ENCODE measurements at regions not wholly inside any gene's neighbourhood (a gene's known extent, or its start where the extent isn't known, plus 50 kb on each side); places are given as distances from the start of the nearest gene placed in this dataset.

DNA sequence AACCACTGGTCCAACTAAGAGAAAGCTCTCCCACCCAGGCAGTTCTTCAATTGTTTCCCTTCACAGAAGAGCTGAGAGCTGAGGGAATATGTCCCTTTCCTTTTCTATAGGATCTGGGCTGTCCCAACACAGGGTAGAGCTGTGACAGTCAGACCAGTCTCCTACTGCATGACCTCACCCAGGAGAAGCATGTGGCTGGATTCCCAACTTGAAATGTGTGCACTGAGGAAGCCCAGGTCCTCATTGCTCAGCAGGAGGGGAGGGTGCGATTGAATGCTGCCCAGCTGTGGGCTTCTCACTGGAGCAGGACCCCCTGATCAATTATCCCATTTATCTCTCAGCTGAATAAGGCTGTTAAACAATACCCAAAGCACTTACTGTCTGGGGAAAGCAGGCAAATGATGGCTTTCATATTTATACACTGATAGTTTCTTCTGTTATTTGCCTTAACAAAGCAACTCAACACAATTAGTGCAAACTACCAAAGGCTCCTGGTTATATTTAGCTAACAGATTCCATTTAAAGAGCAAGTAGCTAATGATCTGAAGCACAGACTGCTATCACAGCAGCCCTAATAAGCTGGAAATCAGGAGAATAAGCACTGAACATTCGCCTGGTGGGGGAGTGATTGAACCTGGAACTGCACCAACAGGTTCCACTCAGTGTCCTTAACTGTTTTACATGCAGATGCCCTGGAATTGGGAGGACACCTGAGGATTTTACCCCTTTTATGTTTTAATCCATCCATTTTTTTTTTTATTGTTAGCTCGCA, 508.8 kb downstream of the CCSER2 start:
- Mint-ChIP-seq H3K9me3 (no peaks in the 10 kb centered on the region), H3K27me3 (peaks cover 0 to 7% (median 5%) of the 10 kb centered on the region in 3 donors), H3K4me3 (no peak overlapping the region), H3K27ac (no peak overlapping the region), H3K4me1 (no peaks in the 10 kb centered on the region), H3K36me3 (no peaks in the 10 kb centered on the region)
- ATAC-seq (ENCODE audit: low read depth in 2 of 2) (no peak), DNase-seq (no peak)

DNA sequence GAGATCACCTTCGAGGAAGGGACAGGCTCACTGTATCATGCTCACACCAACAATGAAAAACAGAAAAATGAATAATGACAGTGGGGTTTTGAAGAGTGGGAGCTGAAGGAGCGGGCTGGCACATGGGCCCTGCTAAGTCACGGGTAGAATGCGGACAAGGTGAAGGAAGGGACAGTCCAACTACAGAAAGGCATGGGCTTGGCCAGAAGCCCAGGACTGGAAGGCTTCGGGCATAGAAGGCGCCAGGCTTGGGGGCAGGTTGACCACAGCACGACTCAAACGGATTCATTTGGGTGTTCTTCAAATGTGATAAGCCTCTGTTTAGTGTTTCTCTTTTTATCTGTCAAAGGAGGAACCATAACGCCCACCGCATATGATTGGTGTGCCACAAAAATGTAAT, 509.5 kb downstream of the CCSER2 start:
- no peak overlapping the region for H3K27ac Mint-ChIP-seq
- H3K4me3 Mint-ChIP-seq: no peak overlapping the region
- ATAC-seq (ENCODE audit: low read depth in 2 of 2) (no peak), DNase-seq (no peak)
- H3K9me3 Mint-ChIP-seq: no peaks in the 10 kb centered on the region
- no peaks in the 10 kb centered on the region for H3K36me3 Mint-ChIP-seq
- H3K27me3 Mint-ChIP-seq: peaks cover 0 to 7% (median 5%) of the 10 kb centered on the region in 3 donors
- no peaks in the 10 kb centered on the region for H3K4me1 Mint-ChIP-seq

DNA sequence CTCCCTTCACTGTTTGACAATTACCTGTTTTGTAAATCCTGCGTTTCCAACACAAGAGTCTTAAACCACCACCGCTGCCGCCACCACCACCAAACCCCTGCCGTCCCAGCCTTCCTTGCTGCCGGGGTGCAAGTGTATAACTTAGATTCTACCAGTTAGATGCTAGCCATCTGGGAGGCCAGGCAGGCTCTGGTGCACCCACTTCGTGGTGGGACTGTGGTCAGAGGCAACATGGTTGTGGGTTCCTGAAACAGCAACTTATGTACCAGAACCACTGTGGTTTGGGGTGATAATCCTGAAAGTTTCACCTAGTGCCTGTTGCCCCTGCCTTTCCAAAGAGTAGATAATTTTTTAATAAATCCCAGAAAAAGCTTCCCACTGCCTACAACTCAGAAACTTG, 510.5 kb downstream of the CCSER2 start:
- Mint-ChIP-seq H3K4me3 (no peak overlapping the region), H3K4me1 (no peaks in the 10 kb centered on the region), H3K27ac (no peak overlapping the region), H3K36me3 (no peaks in the 10 kb centered on the region), H3K9me3 (peaks cover 0 to 5% (median 0%) of the 10 kb centered on the region in 7 donors), H3K27me3 (peaks cover 0 to 15% (median 5%) of the 10 kb centered on the region in 3 donors)
- DNase-seq: no peak
- no peak for ATAC-seq (ENCODE audit: low read depth in 2 of 2)

DNA sequence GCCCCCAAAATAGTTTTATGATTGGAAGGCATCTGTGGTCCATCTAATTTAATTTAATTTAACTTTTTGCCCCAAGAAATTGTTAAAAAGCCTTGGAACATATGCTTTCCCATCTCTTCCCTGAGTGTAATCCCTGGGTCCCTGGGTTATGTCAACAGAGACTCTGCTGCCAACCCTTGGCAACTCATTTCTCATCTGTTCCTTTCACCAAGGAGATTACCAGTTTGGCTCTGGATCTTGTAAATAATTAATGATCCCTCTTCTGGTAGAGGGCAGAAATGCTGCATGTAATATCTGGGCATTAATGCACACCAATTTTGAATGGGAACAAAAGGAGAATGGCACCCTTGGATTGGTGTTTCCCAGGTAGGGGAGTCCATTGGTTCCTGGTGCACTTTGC, 514.2 kb downstream of the CCSER2 start:
- H3K27me3 Mint-ChIP-seq: peaks cover 0 to 8% (median 0%) of the 10 kb centered on the region in 3 donors
- DNase-seq: no peak
- no peak for ATAC-seq (ENCODE audit: low read depth in 2 of 2)
- no peak overlapping the region for H3K27ac Mint-ChIP-seq
- no peaks in the 10 kb centered on the region for H3K36me3 Mint-ChIP-seq
- no peaks in the 10 kb centered on the region for H3K4me1 Mint-ChIP-seq
- H3K9me3 Mint-ChIP-seq: peaks cover 0 to 5% (median 0%) of the 10 kb centered on the region in 7 donors
- no peak overlapping the region for H3K4me3 Mint-ChIP-seq

DNA sequence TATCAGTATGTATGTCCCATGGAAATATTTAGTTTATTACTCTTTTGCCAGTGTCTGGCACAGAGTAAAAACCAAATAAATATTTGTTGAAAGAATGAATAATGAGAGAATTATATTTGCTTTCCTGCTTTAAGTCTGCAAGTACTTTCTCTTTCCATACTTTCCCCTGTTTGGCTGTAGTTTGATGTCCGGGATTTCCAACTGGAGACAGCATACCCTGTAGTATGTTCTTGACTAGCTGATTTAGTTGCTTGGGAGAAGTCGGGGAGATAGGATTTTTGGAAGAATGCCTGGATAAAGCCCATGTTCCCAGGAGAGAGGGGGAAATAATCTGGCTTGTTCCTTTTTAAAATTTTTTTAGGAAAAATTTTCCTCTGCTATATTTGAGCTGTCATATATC, 516.1 kb downstream of the CCSER2 start:
- Mint-ChIP-seq H3K4me3 (no peak overlapping the region), H3K27ac (no peak overlapping the region), H3K4me1 (no peaks in the 10 kb centered on the region), H3K9me3 (peaks cover 0 to 5% (median 0%) of the 10 kb centered on the region in 7 donors), H3K27me3 (peaks cover 0 to 8% (median 0%) of the 10 kb centered on the region in 3 donors), H3K36me3 (no peaks in the 10 kb centered on the region)
- ATAC-seq (ENCODE audit: low read depth in 2 of 2): no peak
- no peak for DNase-seq

DNA sequence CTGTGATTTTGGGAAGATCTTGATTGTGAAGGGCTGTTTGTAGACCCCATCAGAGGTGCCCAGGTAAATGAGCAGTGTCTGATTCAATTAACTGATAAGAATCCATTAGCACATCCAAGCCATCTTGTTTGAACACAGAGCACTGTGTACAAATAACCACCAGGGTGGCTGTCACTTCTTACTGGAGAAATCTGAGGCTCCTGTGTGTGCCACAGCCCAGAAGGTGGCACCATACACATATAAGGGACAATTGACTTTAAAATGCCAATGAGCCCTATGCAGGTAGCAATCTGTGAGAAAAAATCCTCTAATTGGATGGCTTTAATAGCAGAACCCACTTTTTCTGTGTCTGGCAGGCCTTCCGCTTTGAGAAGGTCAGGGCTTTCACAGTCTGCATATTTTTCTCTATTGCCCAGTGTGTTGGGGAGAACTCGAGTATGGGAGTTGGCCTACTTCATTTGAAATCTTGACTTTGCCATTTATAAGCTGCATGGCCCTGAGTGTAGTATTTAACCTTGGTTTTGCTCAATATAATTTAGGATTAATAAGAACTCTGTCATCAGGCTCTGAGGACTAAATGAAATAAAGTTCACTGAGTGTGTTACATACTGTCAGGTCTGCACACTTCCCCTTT, 517.4 kb downstream of the CCSER2 start:
- no peak overlapping the region for H3K27ac Mint-ChIP-seq
- no peak for ATAC-seq (ENCODE audit: low read depth in 2 of 2)
- no peak for DNase-seq
- H3K36me3 Mint-ChIP-seq: no peaks in the 10 kb centered on the region
- peaks cover 0 to 8% (median 0%) of the 10 kb centered on the region in 3 donors for H3K27me3 Mint-ChIP-seq
- H3K9me3 Mint-ChIP-seq: peaks cover 0 to 7% (median 2%) of the 10 kb centered on the region in 7 donors
- no peaks in the 10 kb centered on the region for H3K4me1 Mint-ChIP-seq
- no peak overlapping the region for H3K4me3 Mint-ChIP-seq

DNA sequence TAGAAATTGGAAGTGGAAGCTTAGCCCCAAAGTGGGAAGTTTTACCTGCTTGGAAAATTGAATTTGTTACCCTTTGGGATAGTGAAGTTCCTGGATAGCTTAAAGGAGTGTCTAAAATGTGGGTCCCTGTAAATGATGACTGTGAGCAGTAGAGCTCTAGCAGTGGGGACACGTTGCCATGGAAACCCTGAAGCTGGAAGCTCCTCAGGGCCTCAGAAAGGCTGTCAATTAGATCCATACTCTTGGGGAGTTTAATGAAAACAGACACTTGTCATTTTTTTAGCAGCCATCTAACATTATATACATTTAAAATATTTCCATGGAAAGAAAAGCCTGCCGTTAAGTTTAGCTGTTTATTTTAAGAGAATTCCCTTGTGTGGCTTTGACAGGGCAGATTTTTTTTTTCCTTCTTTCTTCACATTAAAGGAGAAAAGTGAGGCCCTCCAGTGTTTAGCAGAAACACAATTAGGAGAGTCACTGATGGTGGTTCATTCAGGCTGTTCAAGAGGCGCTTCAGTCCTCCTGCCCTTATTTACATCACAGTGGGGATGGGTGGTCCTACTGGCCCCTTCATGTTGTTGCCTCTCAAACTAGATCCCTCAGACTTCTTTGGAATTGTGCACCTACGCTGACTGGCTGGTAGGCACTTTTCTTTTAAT, 518.4 kb downstream of the CCSER2 start:
- Mint-ChIP-seq H3K36me3 (no peaks in the 10 kb centered on the region), H3K4me3 (no peak overlapping the region), H3K9me3 (peaks cover 0 to 13% (median 2%) of the 10 kb centered on the region in 7 donors), H3K27ac (no peak overlapping the region), H3K4me1 (no peaks in the 10 kb centered on the region), H3K27me3 (peaks cover 0 to 8% (median 0%) of the 10 kb centered on the region in 3 donors)
- DNase-seq (no peak), ATAC-seq (ENCODE audit: low read depth in 2 of 2) (no peak)

DNA sequence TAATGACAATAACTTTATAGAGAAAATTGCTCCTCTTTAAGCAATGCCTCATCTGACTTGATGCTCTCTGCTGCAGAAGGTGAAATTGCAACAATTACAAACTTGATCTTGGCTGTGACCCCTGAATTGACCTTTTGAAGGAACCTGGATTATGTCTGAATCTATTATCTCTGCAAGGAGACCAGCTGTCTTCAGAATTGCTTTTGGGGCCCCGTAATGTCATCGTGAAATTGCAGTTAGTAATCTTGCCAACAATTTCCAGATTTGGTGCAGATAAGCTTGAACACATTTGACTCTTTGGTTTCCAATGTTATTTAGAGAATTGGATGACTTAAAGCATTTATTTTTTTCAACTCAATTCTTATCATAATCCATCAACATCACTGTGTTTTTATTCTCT, 520.6 kb downstream of the CCSER2 start:
- Mint-ChIP-seq H3K36me3 (no peaks in the 10 kb centered on the region), H3K9me3 (peaks cover 0 to 13% (median 2%) of the 10 kb centered on the region in 7 donors), H3K4me1 (no peaks in the 10 kb centered on the region), H3K27ac (no peak overlapping the region), H3K27me3 (peaks cover 0 to 6% (median 0%) of the 10 kb centered on the region in 3 donors), H3K4me3 (no peak overlapping the region)
- no peak for DNase-seq
- no peak for ATAC-seq (ENCODE audit: low read depth in 2 of 2)

DNA sequence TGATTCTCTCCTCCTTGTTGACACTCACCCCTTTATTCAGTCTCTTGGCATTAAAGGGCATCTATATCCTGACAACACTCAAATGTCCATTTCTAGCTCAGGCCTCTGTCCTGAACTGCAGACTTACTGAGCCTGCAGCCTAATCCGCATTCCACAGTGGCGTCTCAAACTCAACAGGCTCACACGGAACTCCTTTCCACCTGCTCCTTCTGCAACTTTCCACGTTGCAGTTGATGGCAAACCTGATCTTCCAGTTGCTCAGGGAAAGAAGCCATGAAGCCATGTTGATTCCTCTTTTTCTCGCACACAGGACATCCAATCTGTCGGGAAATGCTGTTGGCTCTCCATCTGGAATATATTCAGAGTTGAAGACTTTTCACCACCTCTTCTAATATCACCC, 522.4 kb downstream of the CCSER2 start:
- Mint-ChIP-seq H3K27me3 (peaks cover 0 to 6% (median 0%) of the 10 kb centered on the region in 3 donors), H3K4me3 (no peak overlapping the region), H3K36me3 (no peaks in the 10 kb centered on the region), H3K4me1 (no peaks in the 10 kb centered on the region), H3K9me3 (peaks cover 0 to 13% (median 2%) of the 10 kb centered on the region in 7 donors), H3K27ac (no peak overlapping the region)
- DNase-seq: no peak
- ATAC-seq (ENCODE audit: low read depth in 2 of 2): no peak

DNA sequence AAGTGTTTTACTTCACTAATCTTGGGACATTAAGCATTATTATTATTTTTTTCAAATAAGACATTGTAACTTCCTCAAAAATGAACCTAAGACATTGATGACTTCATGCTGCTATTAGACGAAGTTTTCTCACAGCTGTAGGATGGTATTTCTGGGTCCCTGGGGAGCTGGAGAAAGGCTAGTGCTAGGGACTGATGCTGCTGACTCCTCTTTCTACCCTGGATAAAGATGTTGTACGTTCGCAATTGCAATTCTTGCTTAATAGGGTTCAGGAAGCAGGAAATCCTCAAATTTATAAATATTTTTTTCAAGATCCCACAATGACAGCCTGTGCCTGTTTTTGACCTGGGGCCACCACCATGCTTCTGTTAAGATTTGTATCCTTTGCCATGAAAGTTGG, 526.0 kb downstream of the CCSER2 start:
- Mint-ChIP-seq H3K27me3 (peaks cover 0 to 6% (median 0%) of the 10 kb centered on the region in 3 donors), H3K9me3 (peaks cover 0 to 13% (median 1%) of the 10 kb centered on the region in 7 donors), H3K27ac (no peak overlapping the region), H3K36me3 (no peaks in the 10 kb centered on the region), H3K4me1 (no peaks in the 10 kb centered on the region), H3K4me3 (no peak overlapping the region)
- DNase-seq: no peak
- ATAC-seq (ENCODE audit: low read depth in 2 of 2): no peak

DNA sequence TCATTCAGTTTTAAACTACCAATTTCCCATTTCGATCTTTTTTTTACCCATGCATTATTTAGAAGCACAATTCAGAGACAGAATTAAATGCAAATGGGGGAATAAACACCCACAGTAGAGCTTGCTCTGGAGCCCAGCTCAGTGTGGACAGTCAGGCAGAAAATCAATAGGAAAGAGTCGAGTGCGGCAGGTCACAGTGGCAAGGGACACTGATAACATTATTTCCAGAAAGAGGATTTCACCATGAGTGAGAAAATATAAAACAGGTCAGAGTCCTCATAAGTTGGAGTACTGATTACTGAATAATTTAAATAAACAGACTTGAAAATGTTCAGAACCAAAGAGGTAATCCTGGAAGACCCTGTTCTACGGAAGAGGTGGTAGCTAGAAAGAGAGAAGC, 532.5 kb downstream of the CCSER2 start:
- Mint-ChIP-seq H3K36me3 (no peaks in the 10 kb centered on the region), H3K4me3 (no peak overlapping the region), H3K9me3 (peaks cover 0 to 20% (median 7%) of the 10 kb centered on the region in 7 donors), H3K4me1 (no peaks in the 10 kb centered on the region), H3K27ac (no peak overlapping the region), H3K27me3 (peaks cover 3 to 6% (median 6%) of the 10 kb centered on the region in 3 donors)
- DNase-seq: no peak
- no peak for ATAC-seq (ENCODE audit: low read depth in 2 of 2)

DNA sequence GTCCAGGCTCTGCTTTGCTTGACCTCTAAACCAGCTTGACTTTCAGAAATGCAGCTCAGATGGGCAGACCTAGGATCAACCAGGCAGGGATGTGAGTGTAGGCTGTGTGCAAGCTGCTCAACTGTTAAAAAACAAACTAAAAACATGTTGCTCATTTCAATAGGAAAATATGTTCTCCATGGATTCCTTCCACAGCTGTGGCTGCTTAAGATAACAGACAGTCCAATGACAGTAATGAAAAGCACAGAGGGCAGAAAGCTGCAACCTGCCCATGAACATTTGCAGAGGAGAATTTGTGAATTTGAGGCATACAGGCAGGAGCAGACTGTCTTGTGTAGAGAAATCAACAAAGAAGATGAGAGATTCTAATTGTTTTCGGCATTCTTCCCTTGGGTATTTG, 534.2 kb downstream of the CCSER2 start:
- Mint-ChIP-seq H3K9me3 (peaks cover 0 to 33% (median 11%) of the 10 kb centered on the region in 7 donors), H3K27me3 (peaks cover 6 to 10% (median 6%) of the 10 kb centered on the region in 3 donors), H3K27ac (no peak overlapping the region), H3K4me3 (peak overlapping the region in 1 of 8 donors; percentile 35), H3K36me3 (no peaks in the 10 kb centered on the region), H3K4me1 (no peaks in the 10 kb centered on the region)
- ATAC-seq (ENCODE audit: low read depth in 2 of 2) (no peak), DNase-seq (no peak)

DNA sequence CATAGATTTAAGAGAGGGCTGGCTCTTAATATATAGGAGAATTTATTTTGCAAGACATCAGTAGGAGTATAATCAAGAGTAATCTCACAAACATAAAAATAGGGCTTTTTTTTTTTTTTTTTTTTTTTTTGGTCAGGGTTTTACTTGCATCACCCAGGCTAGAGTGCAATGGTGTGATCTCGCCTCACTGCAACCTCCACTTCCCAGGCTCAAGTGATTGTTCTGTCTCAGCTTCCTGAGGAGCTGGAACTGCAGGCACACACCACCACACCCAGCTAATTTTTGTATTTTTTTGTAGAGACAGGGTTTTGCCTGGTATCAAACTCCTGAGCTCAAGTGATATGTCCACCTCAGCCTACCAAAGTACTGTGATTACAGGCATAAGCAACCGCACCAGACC, 535.3 kb downstream of the CCSER2 start:
- DNase-seq (no peak), ATAC-seq (ENCODE audit: low read depth in 2 of 2) (no peak)
- no peaks in the 10 kb centered on the region for H3K36me3 Mint-ChIP-seq
- H3K4me1 Mint-ChIP-seq: no peaks in the 10 kb centered on the region
- H3K9me3 Mint-ChIP-seq: peaks cover 0 to 39% (median 11%) of the 10 kb centered on the region in 7 donors
- H3K27ac Mint-ChIP-seq: no peak overlapping the region
- no peak overlapping the region for H3K4me3 Mint-ChIP-seq
- peaks cover 6 to 10% (median 6%) of the 10 kb centered on the region in 3 donors for H3K27me3 Mint-ChIP-seq
